H1 (cell line): ENCODE measurements at regions not wholly inside any gene's neighbourhood (a gene's known extent, or its start where the extent isn't known, plus 50 kb on each side); places are given as distances from the start of the nearest gene placed in this dataset.

ENCODE experiments used
- BCL11A ChIP-seq, 2 experiments: IDR thresholded peaks; one replicate each; pipeline ENCODE4 v1.6.1; 2011; ENCODE audit warnings: low read depth in 2 of 2, low read length in 2 of 2, mild to moderate bottlenecking in 2 of 2
- EGR1 ChIP-seq: IDR thresholded peaks from 2 replicates; pipeline ENCODE4 v1.6.1; 2011; ENCODE audit warnings: low read depth, low read length, borderline replicate concordance
- EZH2 ChIP-seq: fragments of 200-600 bp; sonication (generic); IDR thresholded peaks from 2 replicates; pipeline ENCODE4 v1.7.1; 2012; ENCODE audit warnings: low read depth, mild to moderate bottlenecking, moderate library complexity, low read length, inconsistent platforms; ENCODE audit not compliant: severe bottlenecking
- FOSL1 ChIP-seq: IDR thresholded peaks from 2 replicates; pipeline ENCODE4 v1.6.1; 2011; ENCODE audit warnings: mild to moderate bottlenecking, low read depth, low read length, moderate library complexity; ENCODE audit not compliant: insufficient read depth
- MAFK ChIP-seq: IDR thresholded peaks from 2 replicates; pipeline ENCODE4 v1.6.1; 2012; ENCODE audit warnings: low read depth, mild to moderate bottlenecking, improper control_type of control experiment, low read length
- NRF1 ChIP-seq: IDR thresholded peaks from 2 replicates; pipeline ENCODE4 v1.6.1; 2011; ENCODE audit warnings: mild to moderate bottlenecking, low read depth, low read length, improper control_type of control experiment
- POLR2AphosphoS5 ChIP-seq: IDR thresholded peaks from 2 replicates; pipeline ENCODE4 v1.6.1; 2011; ENCODE audit warnings: low read depth, low read length
- POU5F1 ChIP-seq: IDR thresholded peaks from 2 replicates; pipeline ENCODE4 v1.6.1; 2011; ENCODE audit warnings: low read depth, mild to moderate bottlenecking, low read length, moderate library complexity
- TAF7 ChIP-seq: optimal IDR thresholded peaks from 2 replicates; pipeline ENCODE3; 2011; ENCODE audit warnings: low read depth, mild to moderate bottlenecking, inconsistent platforms, low read length, moderate library complexity, borderline replicate concordance
- TBP ChIP-seq: IDR thresholded peaks from 2 replicates; pipeline ENCODE4 v1.6.1; 2011; ENCODE audit warnings: low read depth, low read length, improper control_type of control experiment
- ZNF274 ChIP-seq: IDR thresholded peaks from 2 replicates; pipeline ENCODE4 v1.7.0; 2012; ENCODE audit warnings: low read length, borderline replicate concordance; ENCODE audit errors: extremely low read depth
- TF ChIP-seq, protein P1 (sequence below): fragments of 300-600 bp; sonication (generic); IDR thresholded peaks from 2 replicates; pipeline ENCODE4 v1.7.1; 2012; ENCODE audit warnings: low read length, moderate library complexity, mild to moderate bottlenecking, inconsistent platforms; ENCODE audit not compliant: insufficient replicate concordance

DNA sequence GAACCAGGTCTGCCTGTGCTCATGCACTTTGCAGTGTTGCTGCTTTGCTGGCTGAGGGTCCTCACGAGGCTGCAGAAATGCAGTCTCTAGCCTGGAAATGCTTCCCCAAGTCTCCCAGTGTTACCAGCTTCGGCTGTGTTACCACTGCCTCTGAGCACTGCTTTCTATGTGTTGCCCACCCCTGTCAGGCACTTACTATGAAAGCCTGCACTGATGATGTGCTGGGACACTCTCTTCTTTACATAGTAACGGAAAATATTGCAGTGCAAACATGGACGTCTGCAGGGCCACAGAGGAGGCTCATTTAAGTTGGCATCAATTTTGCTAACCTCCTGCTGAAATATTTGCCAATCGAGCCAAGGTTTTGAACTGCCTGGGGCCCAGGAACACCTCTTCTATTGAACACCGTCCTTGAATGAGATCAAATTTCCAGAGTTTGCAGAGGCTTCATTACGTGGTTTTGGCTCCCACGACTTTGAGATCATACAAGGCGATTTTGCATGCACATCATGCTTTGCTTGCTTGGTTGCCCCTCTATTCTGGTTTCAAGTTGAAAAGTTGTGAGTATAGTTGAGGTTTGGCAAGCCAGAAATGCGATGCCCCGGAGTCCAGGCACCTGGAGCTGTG lies 404.7 kb upstream of the PODXL start (continued):
- TF ChIP-seq, protein P1, sequence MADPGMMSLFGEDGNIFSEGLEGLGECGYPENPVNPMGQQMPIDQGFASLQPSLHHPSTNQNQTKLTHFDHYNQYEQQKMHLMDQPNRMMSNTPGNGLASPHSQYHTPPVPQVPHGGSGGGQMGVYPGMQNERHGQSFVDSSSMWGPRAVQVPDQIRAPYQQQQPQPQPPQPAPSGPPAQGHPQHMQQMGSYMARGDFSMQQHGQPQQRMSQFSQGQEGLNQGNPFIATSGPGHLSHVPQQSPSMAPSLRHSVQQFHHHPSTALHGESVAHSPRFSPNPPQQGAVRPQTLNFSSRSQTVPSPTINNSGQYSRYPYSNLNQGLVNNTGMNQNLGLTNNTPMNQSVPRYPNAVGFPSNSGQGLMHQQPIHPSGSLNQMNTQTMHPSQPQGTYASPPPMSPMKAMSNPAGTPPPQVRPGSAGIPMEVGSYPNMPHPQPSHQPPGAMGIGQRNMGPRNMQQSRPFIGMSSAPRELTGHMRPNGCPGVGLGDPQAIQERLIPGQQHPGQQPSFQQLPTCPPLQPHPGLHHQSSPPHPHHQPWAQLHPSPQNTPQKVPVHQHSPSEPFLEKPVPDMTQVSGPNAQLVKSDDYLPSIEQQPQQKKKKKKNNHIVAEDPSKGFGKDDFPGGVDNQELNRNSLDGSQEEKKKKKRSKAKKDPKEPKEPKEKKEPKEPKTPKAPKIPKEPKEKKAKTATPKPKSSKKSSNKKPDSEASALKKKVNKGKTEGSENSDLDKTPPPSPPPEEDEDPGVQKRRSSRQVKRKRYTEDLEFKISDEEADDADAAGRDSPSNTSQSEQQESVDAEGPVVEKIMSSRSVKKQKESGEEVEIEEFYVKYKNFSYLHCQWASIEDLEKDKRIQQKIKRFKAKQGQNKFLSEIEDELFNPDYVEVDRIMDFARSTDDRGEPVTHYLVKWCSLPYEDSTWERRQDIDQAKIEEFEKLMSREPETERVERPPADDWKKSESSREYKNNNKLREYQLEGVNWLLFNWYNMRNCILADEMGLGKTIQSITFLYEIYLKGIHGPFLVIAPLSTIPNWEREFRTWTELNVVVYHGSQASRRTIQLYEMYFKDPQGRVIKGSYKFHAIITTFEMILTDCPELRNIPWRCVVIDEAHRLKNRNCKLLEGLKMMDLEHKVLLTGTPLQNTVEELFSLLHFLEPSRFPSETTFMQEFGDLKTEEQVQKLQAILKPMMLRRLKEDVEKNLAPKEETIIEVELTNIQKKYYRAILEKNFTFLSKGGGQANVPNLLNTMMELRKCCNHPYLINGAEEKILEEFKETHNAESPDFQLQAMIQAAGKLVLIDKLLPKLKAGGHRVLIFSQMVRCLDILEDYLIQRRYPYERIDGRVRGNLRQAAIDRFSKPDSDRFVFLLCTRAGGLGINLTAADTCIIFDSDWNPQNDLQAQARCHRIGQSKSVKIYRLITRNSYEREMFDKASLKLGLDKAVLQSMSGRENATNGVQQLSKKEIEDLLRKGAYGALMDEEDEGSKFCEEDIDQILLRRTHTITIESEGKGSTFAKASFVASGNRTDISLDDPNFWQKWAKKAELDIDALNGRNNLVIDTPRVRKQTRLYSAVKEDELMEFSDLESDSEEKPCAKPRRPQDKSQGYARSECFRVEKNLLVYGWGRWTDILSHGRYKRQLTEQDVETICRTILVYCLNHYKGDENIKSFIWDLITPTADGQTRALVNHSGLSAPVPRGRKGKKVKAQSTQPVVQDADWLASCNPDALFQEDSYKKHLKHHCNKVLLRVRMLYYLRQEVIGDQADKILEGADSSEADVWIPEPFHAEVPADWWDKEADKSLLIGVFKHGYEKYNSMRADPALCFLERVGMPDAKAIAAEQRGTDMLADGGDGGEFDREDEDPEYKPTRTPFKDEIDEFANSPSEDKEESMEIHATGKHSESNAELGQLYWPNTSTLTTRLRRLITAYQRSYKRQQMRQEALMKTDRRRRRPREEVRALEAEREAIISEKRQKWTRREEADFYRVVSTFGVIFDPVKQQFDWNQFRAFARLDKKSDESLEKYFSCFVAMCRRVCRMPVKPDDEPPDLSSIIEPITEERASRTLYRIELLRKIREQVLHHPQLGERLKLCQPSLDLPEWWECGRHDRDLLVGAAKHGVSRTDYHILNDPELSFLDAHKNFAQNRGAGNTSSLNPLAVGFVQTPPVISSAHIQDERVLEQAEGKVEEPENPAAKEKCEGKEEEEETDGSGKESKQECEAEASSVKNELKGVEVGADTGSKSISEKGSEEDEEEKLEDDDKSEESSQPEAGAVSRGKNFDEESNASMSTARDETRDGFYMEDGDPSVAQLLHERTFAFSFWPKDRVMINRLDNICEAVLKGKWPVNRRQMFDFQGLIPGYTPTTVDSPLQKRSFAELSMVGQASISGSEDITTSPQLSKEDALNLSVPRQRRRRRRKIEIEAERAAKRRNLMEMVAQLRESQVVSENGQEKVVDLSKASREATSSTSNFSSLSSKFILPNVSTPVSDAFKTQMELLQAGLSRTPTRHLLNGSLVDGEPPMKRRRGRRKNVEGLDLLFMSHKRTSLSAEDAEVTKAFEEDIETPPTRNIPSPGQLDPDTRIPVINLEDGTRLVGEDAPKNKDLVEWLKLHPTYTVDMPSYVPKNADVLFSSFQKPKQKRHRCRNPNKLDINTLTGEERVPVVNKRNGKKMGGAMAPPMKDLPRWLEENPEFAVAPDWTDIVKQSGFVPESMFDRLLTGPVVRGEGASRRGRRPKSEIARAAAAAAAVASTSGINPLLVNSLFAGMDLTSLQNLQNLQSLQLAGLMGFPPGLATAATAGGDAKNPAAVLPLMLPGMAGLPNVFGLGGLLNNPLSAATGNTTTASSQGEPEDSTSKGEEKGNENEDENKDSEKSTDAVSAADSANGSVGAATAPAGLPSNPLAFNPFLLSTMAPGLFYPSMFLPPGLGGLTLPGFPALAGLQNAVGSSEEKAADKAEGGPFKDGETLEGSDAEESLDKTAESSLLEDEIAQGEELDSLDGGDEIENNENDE = no peak
- TF ChIP-seq BCL11A (IDR thresholded peaks at IDR 0.05; ENCODE audit: low read depth in 2 of 2, low read length in 2 of 2) = no peak
- TF ChIP-seq TBP = no peak
- no peak for TF ChIP-seq NRF1
- no peak for TF ChIP-seq FOSL1
- no peak for TF ChIP-seq EGR1
- TF ChIP-seq POU5F1 = no peak
- TF ChIP-seq EZH2 = no peak
- TF ChIP-seq MAFK = no peak
- TF ChIP-seq TAF7 = no peak
- no peak for TF ChIP-seq ZNF274
- no peak for TF ChIP-seq POLR2AphosphoS5
